ENCODE measurements at regions not wholly inside any gene's neighbourhood (a gene's known extent, or its start where the extent isn't known, plus 50 kb on each side); places are given as distances from the start of the nearest gene placed in this dataset.

- DNase-seq (ENCODE audit: insufficient read length, low spot score, missing footprints): no peak
- H3K27me3 ChIP-seq (ENCODE audit: insufficient read depth, low read length): no peaks in the 10 kb centered on the region
- no peaks in the 10 kb centered on the region for H4K20me1 ChIP-seq (ENCODE audit: insufficient read depth, low read length)
- TF ChIP-seq CTCF (IDR thresholded peaks at IDR 0.05; ENCODE audit: extremely low read depth, low read depth, low read length): no peak
- no peak overlapping the region for H2AFZ ChIP-seq (ENCODE audit: low read length)
- no peaks in the 10 kb centered on the region for H3K9me3 ChIP-seq (ENCODE audit: low read depth, low read length)
- no peaks in the 10 kb centered on the region for H3K4me1 ChIP-seq (ENCODE audit: insufficient read depth, low read length)
- H3K79me2 ChIP-seq (ENCODE audit: insufficient read depth, low read length): no peaks in the 10 kb centered on the region
- H3K4me3 ChIP-seq (ENCODE audit: insufficient read depth, low read length): no peak overlapping the region
- no peak overlapping the region for H3K4me2 ChIP-seq (ENCODE audit: insufficient read depth, low read length)
- H3K36me3 ChIP-seq (ENCODE audit: insufficient read depth, low read length): no peaks in the 10 kb centered on the region
- H3K27ac ChIP-seq (ENCODE audit: low read depth, low read length): no peak overlapping the region
Observed at GRCh38 chr3:78004571-78004970, 964.7 kb downstream of the ROBO2 start.

GRCh38 chr3:78013653-78014052, 973.8 kb downstream of the ROBO2 start:
- Histone ChIP-seq H3K79me2 (ENCODE audit: insufficient read depth, low read length) (no peaks in the 10 kb centered on the region), H2AFZ (ENCODE audit: low read length) (no peak overlapping the region), H3K4me3 (ENCODE audit: insufficient read depth, low read length) (no peak overlapping the region), H3K27ac (ENCODE audit: low read depth, low read length) (no peak overlapping the region), H3K4me1 (ENCODE audit: insufficient read depth, low read length) (no peaks in the 10 kb centered on the region), H4K20me1 (ENCODE audit: insufficient read depth, low read length) (no peaks in the 10 kb centered on the region), H3K36me3 (ENCODE audit: insufficient read depth, low read length) (no peaks in the 10 kb centered on the region), H3K4me2 (ENCODE audit: insufficient read depth, low read length) (no peak overlapping the region), H3K27me3 (ENCODE audit: insufficient read depth, low read length) (no peaks in the 10 kb centered on the region), H3K9me3 (ENCODE audit: low read depth, low read length) (peaks cover 2% of the 10 kb centered on the region)
- TF ChIP-seq CTCF (IDR thresholded peaks at IDR 0.05; ENCODE audit: extremely low read depth, low read depth, low read length): no peak
- no peak for DNase-seq (ENCODE audit: insufficient read length, low spot score, missing footprints)

GRCh38 chr3:78015856-78016255, 976.0 kb downstream of the ROBO2 start:
- Histone ChIP-seq H3K27ac (ENCODE audit: low read depth, low read length) (no peak overlapping the region), H2AFZ (ENCODE audit: low read length) (no peak overlapping the region), H3K4me3 (ENCODE audit: insufficient read depth, low read length) (no peak overlapping the region), H3K36me3 (ENCODE audit: insufficient read depth, low read length) (no peaks in the 10 kb centered on the region), H3K9me3 (ENCODE audit: low read depth, low read length) (peaks cover 2% of the 10 kb centered on the region), H3K27me3 (ENCODE audit: insufficient read depth, low read length) (no peaks in the 10 kb centered on the region), H3K4me1 (ENCODE audit: insufficient read depth, low read length) (no peaks in the 10 kb centered on the region), H3K79me2 (ENCODE audit: insufficient read depth, low read length) (no peaks in the 10 kb centered on the region), H3K4me2 (ENCODE audit: insufficient read depth, low read length) (no peak overlapping the region), H4K20me1 (ENCODE audit: insufficient read depth, low read length) (no peaks in the 10 kb centered on the region)
- DNase-seq (ENCODE audit: insufficient read length, low spot score, missing footprints): no peak
- no peak for TF ChIP-seq CTCF (IDR thresholded peaks at IDR 0.05; ENCODE audit: extremely low read depth, low read depth, low read length)

DNA sequence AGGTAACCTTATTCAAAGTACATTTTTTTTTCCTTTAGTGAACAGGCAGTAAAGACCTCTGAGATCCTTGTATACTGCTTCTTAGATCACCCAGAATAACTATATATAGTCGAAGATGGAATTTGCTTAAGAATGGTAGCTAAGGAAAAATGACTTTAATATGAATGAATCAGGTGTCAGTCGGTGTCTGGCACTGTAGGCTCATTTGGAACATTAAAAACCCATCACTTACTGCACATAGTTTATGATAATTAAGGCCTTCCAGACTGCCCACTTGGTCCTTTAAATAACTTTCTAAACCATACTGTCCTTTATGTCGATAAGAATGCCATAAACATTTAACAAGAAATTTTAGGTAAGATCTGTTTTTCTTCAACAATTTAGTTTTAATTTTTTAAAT, 981.8 kb downstream of the ROBO2 start:
- no peak overlapping the region for H3K4me2 ChIP-seq (ENCODE audit: insufficient read depth, low read length)
- DNase-seq (ENCODE audit: insufficient read length, low spot score, missing footprints): no peak
- no peaks in the 10 kb centered on the region for H3K79me2 ChIP-seq (ENCODE audit: insufficient read depth, low read length)
- H3K9me3 ChIP-seq (ENCODE audit: low read depth, low read length): no peaks in the 10 kb centered on the region
- H3K27me3 ChIP-seq (ENCODE audit: insufficient read depth, low read length): no peaks in the 10 kb centered on the region
- no peak overlapping the region for H3K27ac ChIP-seq (ENCODE audit: low read depth, low read length)
- no peak overlapping the region for H3K4me3 ChIP-seq (ENCODE audit: insufficient read depth, low read length)
- TF ChIP-seq CTCF (IDR thresholded peaks at IDR 0.05; ENCODE audit: extremely low read depth, low read depth, low read length): no peak
- no peaks in the 10 kb centered on the region for H3K4me1 ChIP-seq (ENCODE audit: insufficient read depth, low read length)
- no peaks in the 10 kb centered on the region for H3K36me3 ChIP-seq (ENCODE audit: insufficient read depth, low read length)
- no peak overlapping the region for H2AFZ ChIP-seq (ENCODE audit: low read length)
- no peaks in the 10 kb centered on the region for H4K20me1 ChIP-seq (ENCODE audit: insufficient read depth, low read length)

Data from osteoblast (primary cell).